Cardiac fibroblast (primary cell): ENCODE measurements at regions not wholly inside any gene's neighbourhood (a gene's known extent, or its start where the extent isn't known, plus 50 kb on each side); places are given as distances from the start of the nearest gene placed in this dataset.

ENCODE experiments used
- DNase-seq, 2 donors: peaks; one replicate each; pipeline versions ENCODE4 v3.0.0 to v3.0.0-alpha.2; 2010; ENCODE audit warnings: low read depth in 2 of 2
- H3K4me3 ChIP-seq, 2 donors: replicated peaks in 1 of 2; 1 replicate in 1 of 2; 2 replicates in 1 of 2; pipeline ENCODE4 v1.5.1; 2011; ENCODE audit warnings: low read depth in 2 of 2, low read length in 2 of 2, mild to moderate bottlenecking in 2 of 2, moderate library complexity in 1 of 2
- CTCF ChIP-seq: IDR thresholded peaks from one replicate; pipeline ENCODE4 v1.5.1; 2011; ENCODE audit warnings: low read depth, mild to moderate bottlenecking, low read length, inconsistent platforms

GRCh38 chr21:25427828-25428227, 179.5 kb downstream of the MRPL39 start:
- DNase-seq = no peak
- H3K4me3 ChIP-seq = no peak overlapping the region
- TF ChIP-seq CTCF = no peak

GRCh38 chr21:25426580-25426979, 180.7 kb downstream of the MRPL39 start:
- no peak for DNase-seq
- H3K4me3 ChIP-seq = no peak overlapping the region
- no peak for TF ChIP-seq CTCF

- no peak for DNase-seq
- no peak for TF ChIP-seq CTCF
These were observed 182.1 kb downstream of the MRPL39 start for GRCh38 chr21:25425156-25425555.

GRCh38 chr21:25424634-25425033, 182.6 kb downstream of the MRPL39 start:
- H3K4me3 ChIP-seq = no peak overlapping the region
- TF ChIP-seq CTCF = no peak
- DNase-seq = no peak

More at GRCh38 chr21:25425156-25425555, 182.1 kb downstream of the MRPL39 start:
- H3K4me3 ChIP-seq = no peak overlapping the region

- TF ChIP-seq CTCF = no peak
- no peak for DNase-seq
- no peak overlapping the region for H3K4me3 ChIP-seq
These were observed 183.2 kb downstream of the MRPL39 start for GRCh38 chr21:25424048-25424447.

- TF ChIP-seq CTCF = no peak
- H3K4me3 ChIP-seq = no peak overlapping the region
- DNase-seq = no peak
These were observed 184.4 kb downstream of the MRPL39 start for GRCh38 chr21:25422610-25423608.
